Astrocyte (in vitro differentiated cells and primary cell): ENCODE measurements at regions not wholly inside any gene's neighbourhood (a gene's known extent, or its start where the extent isn't known, plus 50 kb on each side); places are given as distances from the start of the nearest gene placed in this dataset.

Experiments used
- EZH2 ChIP-seq: IDR thresholded peaks from 2 replicates; pipeline ENCODE4 v1.6.1; 2012; ENCODE audit warnings: mild to moderate bottlenecking, low read length, inconsistent platforms; ENCODE audit not compliant: insufficient read depth
- TF ChIP-seq, protein P1 (sequence below): IDR thresholded peaks from 2 replicates; pipeline ENCODE4 v1.5.1; 2011; ENCODE audit warnings: low read depth, mild to moderate bottlenecking, inconsistent platforms, low read length, moderate library complexity; ENCODE audit not compliant: insufficient read depth

DNA sequence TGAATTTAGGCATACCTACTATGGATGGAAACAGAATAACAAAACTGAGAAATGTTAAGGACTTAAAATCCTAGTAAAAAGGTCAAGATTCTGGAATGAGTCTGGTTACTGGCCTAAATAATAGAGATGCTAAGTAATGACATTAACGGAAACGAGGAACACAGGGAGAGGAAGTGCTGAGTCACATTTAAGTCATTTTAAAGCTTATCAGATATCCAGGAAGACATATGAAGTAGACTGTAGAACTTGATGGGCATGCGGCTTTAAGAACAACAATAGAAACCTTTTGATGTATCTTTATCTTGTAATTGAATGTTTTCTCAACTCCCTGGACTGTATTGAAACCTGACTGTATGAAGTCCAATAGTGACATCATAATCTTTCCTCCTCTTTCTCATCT is 1251.4 kb upstream of the CDH6 start:
- TF ChIP-seq EZH2: no peak
- TF ChIP-seq, protein P1, sequence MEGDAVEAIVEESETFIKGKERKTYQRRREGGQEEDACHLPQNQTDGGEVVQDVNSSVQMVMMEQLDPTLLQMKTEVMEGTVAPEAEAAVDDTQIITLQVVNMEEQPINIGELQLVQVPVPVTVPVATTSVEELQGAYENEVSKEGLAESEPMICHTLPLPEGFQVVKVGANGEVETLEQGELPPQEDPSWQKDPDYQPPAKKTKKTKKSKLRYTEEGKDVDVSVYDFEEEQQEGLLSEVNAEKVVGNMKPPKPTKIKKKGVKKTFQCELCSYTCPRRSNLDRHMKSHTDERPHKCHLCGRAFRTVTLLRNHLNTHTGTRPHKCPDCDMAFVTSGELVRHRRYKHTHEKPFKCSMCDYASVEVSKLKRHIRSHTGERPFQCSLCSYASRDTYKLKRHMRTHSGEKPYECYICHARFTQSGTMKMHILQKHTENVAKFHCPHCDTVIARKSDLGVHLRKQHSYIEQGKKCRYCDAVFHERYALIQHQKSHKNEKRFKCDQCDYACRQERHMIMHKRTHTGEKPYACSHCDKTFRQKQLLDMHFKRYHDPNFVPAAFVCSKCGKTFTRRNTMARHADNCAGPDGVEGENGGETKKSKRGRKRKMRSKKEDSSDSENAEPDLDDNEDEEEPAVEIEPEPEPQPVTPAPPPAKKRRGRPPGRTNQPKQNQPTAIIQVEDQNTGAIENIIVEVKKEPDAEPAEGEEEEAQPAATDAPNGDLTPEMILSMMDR: no peak
